ENCODE measurements at regions not wholly inside any gene's neighbourhood (a gene's known extent, or its start where the extent isn't known, plus 50 kb on each side); places are given as distances from the start of the nearest gene placed in this dataset.
"Not testable (repeated sequence)": the region's sequence is repeated elsewhere in the genome, so short reads cannot be mapped to it uniquely, and the experiment has no call there.

- no peak for DNase-seq
Measured at GRCh38 chr13:111625526-111626315, 305.3 kb downstream of the TEX29 start.

GRCh38 chr13:111626371-111627305, 306.2 kb downstream of the TEX29 start:
- DNase-seq: no peak

- no peak for DNase-seq
Measured at GRCh38 chr13:111627596-111627995, 307.2 kb downstream of the TEX29 start.

- no peak for DNase-seq
Measured at GRCh38 chr13:111629016-111629415, 308.6 kb downstream of the TEX29 start.

GRCh38 chr13:111629457-111629856, 309.0 kb downstream of the TEX29 start:
- no peak for DNase-seq

GRCh38 chr13:111629926-111630325, 309.5 kb downstream of the TEX29 start:
- no peak for DNase-seq

- DNase-seq: no peak
Measured at GRCh38 chr13:111630406-111630805, 310.0 kb downstream of the TEX29 start.

GRCh38 chr13:111631271-111631670, 310.8 kb downstream of the TEX29 start:
- not testable (repeated sequence) for DNase-seq

GRCh38 chr13:111632906-111633305, 312.5 kb downstream of the TEX29 start:
- DNase-seq: no peak

- DNase-seq: no peak
Measured at GRCh38 chr13:111633401-111633800, 313.0 kb downstream of the TEX29 start.

GRCh38 chr13:111634410-111634809, 314.0 kb downstream of the TEX29 start:
- DNase-seq: no peak

GRCh38 chr13:111636271-111636670, 315.8 kb downstream of the TEX29 start:
- no peak for DNase-seq

GRCh38 chr13:111636804-111637203, 316.4 kb downstream of the TEX29 start:
- DNase-seq: no peak

GRCh38 chr13:111637365-111637764, 316.9 kb downstream of the TEX29 start:
- DNase-seq: no peak

GRCh38 chr13:111638233-111638632, 317.8 kb downstream of the TEX29 start:
- no peak for DNase-seq

- DNase-seq: no peak
Measured at GRCh38 chr13:111639196-111639705, 318.8 kb downstream of the TEX29 start.

- DNase-seq: peak; percentile 55
Measured at GRCh38 chr13:111640006-111640405, 319.6 kb downstream of the TEX29 start.

- DNase-seq: no peak
Measured at GRCh38 chr13:111640476-111640875, 320.0 kb downstream of the TEX29 start.

- DNase-seq: no peak
Measured at GRCh38 chr13:111642156-111642767, 321.8 kb downstream of the TEX29 start.

GRCh38 chr13:111644750-111645149, 324.3 kb downstream of the TEX29 start:
- DNase-seq: no peak

- no peak for DNase-seq
Measured at GRCh38 chr13:111645198-111645597, 324.8 kb downstream of the TEX29 start.

- DNase-seq: no peak
Measured at GRCh38 chr13:111645598-111646455, 325.4 kb downstream of the TEX29 start.
